Tibial artery (tissue), 4 donors: ENCODE measurements at regions not wholly inside any gene's neighbourhood (a gene's known extent, or its start where the extent isn't known, plus 50 kb on each side); places are given as distances from the start of the nearest gene placed in this dataset.

Source experiments
- DNase-seq, 2 donors: peaks; one replicate each; pipeline ENCODE4 v3.0.0-alpha.2; 2019
- H3K27ac ChIP-seq, 2 donors: fragments of 200-600 bp; sonication (generic) in 1 of 2; 1 replicate in 1 of 2; 2 replicates in 1 of 2; pipeline ENCODE4 v1.5.1; 2018 to 2019; ENCODE audit warnings: mild to moderate bottlenecking in 1 of 2
- H3K27me3 ChIP-seq, 2 donors: fragments of 200-600 bp; sonication (generic) in 1 of 2; one replicate each; pipeline versions ENCODE4 v1.5.1 to v1.6.0; 2016 to 2019
- H3K36me3 ChIP-seq, 3 donors: fragments of 200-600 bp; sonication (generic) in 2 of 3; one replicate each; pipeline ENCODE4 v1.5.1; 2016 to 2019; ENCODE audit warnings: mild to moderate bottlenecking in 2 of 3
- H3K4me1 ChIP-seq, 4 donors: fragments of 200-600 bp; sonication (generic) in 2 of 4; 1 replicate in 3 of 4; 2 replicates in 1 of 4; pipeline ENCODE4 v1.5.1; 2016 to 2019
- H3K4me3 ChIP-seq, 2 donors: fragments of 200-600 bp; sonication (generic) in 1 of 2; 1 replicate in 1 of 2; 2 replicates in 1 of 2; pipeline ENCODE4 v1.5.1; 2018 to 2019; ENCODE audit warnings: mild to moderate bottlenecking in 2 of 2
- H3K9me3 ChIP-seq, 3 donors: fragments of 200-600 bp; sonication (generic) in 1 of 3; one replicate each; pipeline ENCODE4 v1.5.1; 2016 to 2019
- intact Hi-C: fragments of 100-400 bp; cut with DNase I; formaldehyde crosslinking; loops from one replicate; pipeline ENCODE4 v1.15.0; 2023; ENCODE audit warnings: low total_unique reads
- TF ChIP-seq, protein P1 (sequence below), 2 experiments: fragments of 200-600 bp in 1 of 2; fragments of 450-650 bp in 1 of 2; IDR thresholded peaks; one replicate each; pipeline ENCODE4 v1.5.1; 2017 to 2019; ENCODE audit warnings: antibody characterized with exemption in 2 of 2, mild to moderate bottlenecking in 1 of 2, moderate library complexity in 1 of 2

- no peak overlapping the region for H3K4me3 ChIP-seq
- TF ChIP-seq, protein P1, sequence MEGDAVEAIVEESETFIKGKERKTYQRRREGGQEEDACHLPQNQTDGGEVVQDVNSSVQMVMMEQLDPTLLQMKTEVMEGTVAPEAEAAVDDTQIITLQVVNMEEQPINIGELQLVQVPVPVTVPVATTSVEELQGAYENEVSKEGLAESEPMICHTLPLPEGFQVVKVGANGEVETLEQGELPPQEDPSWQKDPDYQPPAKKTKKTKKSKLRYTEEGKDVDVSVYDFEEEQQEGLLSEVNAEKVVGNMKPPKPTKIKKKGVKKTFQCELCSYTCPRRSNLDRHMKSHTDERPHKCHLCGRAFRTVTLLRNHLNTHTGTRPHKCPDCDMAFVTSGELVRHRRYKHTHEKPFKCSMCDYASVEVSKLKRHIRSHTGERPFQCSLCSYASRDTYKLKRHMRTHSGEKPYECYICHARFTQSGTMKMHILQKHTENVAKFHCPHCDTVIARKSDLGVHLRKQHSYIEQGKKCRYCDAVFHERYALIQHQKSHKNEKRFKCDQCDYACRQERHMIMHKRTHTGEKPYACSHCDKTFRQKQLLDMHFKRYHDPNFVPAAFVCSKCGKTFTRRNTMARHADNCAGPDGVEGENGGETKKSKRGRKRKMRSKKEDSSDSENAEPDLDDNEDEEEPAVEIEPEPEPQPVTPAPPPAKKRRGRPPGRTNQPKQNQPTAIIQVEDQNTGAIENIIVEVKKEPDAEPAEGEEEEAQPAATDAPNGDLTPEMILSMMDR (IDR thresholded peaks at IDR 0.05): no peak
- H3K4me1 ChIP-seq: no peaks in the 10 kb centered on the region
- intact Hi-C loops: no loop called here
- no peak for DNase-seq
- peaks cover 0 to 6% (median 3%) of the 10 kb centered on the region in 3 donors for H3K9me3 ChIP-seq
- no peaks in the 10 kb centered on the region for H3K36me3 ChIP-seq
- no peaks in the 10 kb centered on the region for H3K27me3 ChIP-seq
- H3K27ac ChIP-seq: no peak overlapping the region
Observed at GRCh38 chr12:126667339-126667738, 1599.6 kb upstream of the TMEM132C start.

- Histone ChIP-seq H3K27ac (no peak overlapping the region), H3K9me3 (peaks cover 0 to 2% (median 0%) of the 10 kb centered on the region in 3 donors), H3K36me3 (no peaks in the 10 kb centered on the region), H3K27me3 (no peaks in the 10 kb centered on the region), H3K4me1 (no peaks in the 10 kb centered on the region), H3K4me3 (no peak overlapping the region)
- TF ChIP-seq, protein P1 (IDR thresholded peaks at IDR 0.05): no peak
- DNase-seq: no peak
- intact Hi-C loops: no loop called here
Observed at GRCh38 chr12:126668538-126668937, 1598.4 kb upstream of the TMEM132C start.

DNA sequence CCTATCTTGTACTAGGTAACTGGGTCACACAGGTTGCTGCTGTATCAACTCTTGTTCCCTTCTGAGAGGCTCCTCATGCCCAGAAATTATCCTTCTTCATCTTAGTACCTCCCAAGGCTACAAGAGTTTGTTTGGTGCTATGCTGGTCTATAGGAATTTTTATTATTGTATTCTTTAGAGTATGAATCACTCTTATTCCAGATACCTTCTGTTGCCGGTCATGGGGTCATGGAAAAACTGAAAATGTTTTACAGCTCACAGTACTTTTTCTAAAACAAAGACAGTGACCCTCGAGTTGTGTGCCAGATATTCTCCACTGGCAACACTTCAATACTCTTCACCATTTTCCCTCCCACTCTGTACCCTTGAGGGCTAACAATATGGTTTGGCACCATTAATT, 1598.0 kb upstream of the TMEM132C start:
- Histone ChIP-seq H3K27ac (no peak overlapping the region), H3K4me1 (no peaks in the 10 kb centered on the region), H3K27me3 (no peaks in the 10 kb centered on the region), H3K36me3 (no peaks in the 10 kb centered on the region), H3K4me3 (no peak overlapping the region), H3K9me3 (no peaks in the 10 kb centered on the region)
- intact Hi-C loops: no loop called here
- TF ChIP-seq, protein P1 (IDR thresholded peaks at IDR 0.05): no peak
- DNase-seq: no peak

- TF ChIP-seq, protein P1 (IDR thresholded peaks at IDR 0.05): no peak
- H3K27me3 ChIP-seq: no peaks in the 10 kb centered on the region
- H3K27ac ChIP-seq: no peak overlapping the region
- H3K4me1 ChIP-seq: no peaks in the 10 kb centered on the region
- H3K4me3 ChIP-seq: no peak overlapping the region
- no peaks in the 10 kb centered on the region for H3K36me3 ChIP-seq
- DNase-seq: no peak
- intact Hi-C loops: no loop called here
- no peaks in the 10 kb centered on the region for H3K9me3 ChIP-seq
Observed at GRCh38 chr12:126676434-126676833, 1590.5 kb upstream of the TMEM132C start.

- H3K4me3 ChIP-seq: no peak overlapping the region
- intact Hi-C loops: no loop called here
- no peak for DNase-seq
- no peaks in the 10 kb centered on the region for H3K4me1 ChIP-seq
- H3K27me3 ChIP-seq: no peaks in the 10 kb centered on the region
- H3K36me3 ChIP-seq: no peaks in the 10 kb centered on the region
- H3K9me3 ChIP-seq: no peaks in the 10 kb centered on the region
- TF ChIP-seq, protein P1 (IDR thresholded peaks at IDR 0.05): no peak
- H3K27ac ChIP-seq: no peak overlapping the region
Observed at GRCh38 chr12:126681676-126682075, 1585.3 kb upstream of the TMEM132C start.

DNA sequence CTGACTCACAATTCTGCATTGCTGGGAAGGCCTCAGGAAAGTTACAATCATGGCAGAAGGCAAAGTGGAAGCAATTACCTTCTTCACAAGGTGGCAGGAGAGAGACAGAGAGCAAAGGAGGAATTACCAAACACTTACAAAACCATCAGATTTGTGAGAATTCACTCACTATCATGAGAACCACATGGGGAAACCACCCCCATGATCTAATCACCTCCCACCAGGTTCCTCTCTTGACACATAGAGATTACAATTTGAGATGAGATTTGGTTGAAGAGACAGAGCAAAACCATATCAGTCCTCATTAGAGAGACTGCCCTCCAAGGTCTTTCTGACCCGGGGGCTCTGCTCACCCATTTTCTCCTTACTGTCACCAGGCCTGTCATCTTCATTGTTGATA, 1582.3 kb upstream of the TMEM132C start:
- intact Hi-C loops: no loop called here
- Histone ChIP-seq H3K4me3 (no peak overlapping the region), H3K27ac (no peak overlapping the region), H3K27me3 (no peaks in the 10 kb centered on the region), H3K4me1 (no peaks in the 10 kb centered on the region), H3K9me3 (peaks cover 0 to 3% (median 0%) of the 10 kb centered on the region in 3 donors), H3K36me3 (no peaks in the 10 kb centered on the region)
- no peak for DNase-seq
- TF ChIP-seq, protein P1 (IDR thresholded peaks at IDR 0.05): no peak
